H1 (cell line): ENCODE measurements at regions not wholly inside any gene's neighbourhood (a gene's known extent, or its start where the extent isn't known, plus 50 kb on each side); places are given as distances from the start of the nearest gene placed in this dataset.

Experiments
- CTCF ChIA-PET: fragments of 300-600 bp; sonication (Branson Sonifier 250); formaldehyde crosslinking; loops from one replicate; lab custom pipeline; 2021; ENCODE audit not compliant: partially characterized antibody; lab: Charles Lee
- POLR2A ChIA-PET: fragments of 300-600 bp; sonication (Branson Sonifier 250); formaldehyde crosslinking; loops from one replicate; lab custom pipeline; 2021; ENCODE audit warnings: inconsistent platforms; ENCODE audit not compliant: partially characterized antibody; lab: Charles Lee
- DNase-seq, 2 experiments: peaks; one replicate each; pipeline versions ENCODE4 v3.0.0 to v3.0.0-alpha.2; 2010 to 2022; ENCODE audit warnings: low spot score in 2 of 2, low read depth in 1 of 2, mixed read lengths in 1 of 2
- FAIRE-seq: peaks from 2 replicates; lab custom pipeline; 2011; peaks lifted over from hg19 to GRCh38; lab: Jason Lieb, UNC
- H2AFZ ChIP-seq: 2 replicates; pipeline ENCODE4 v1.8.1; 2012; ENCODE audit warnings: low read length, inconsistent platforms
- H2AK5ac ChIP-seq: 2 replicates; pipeline ENCODE4 v1.6.1; 2013; ENCODE audit warnings: low read depth, low read length
- H2BK120ac ChIP-seq: replicated peaks from 2 replicates; pipeline ENCODE3; 2013; ENCODE audit warnings: low read depth, low read length, inconsistent platforms
- H2BK12ac ChIP-seq: 2 replicates; pipeline ENCODE4 v1.6.1; 2013; ENCODE audit warnings: low read depth, low read length
- H2BK15ac ChIP-seq: 2 replicates; pipeline ENCODE4 v1.6.1; 2013; ENCODE audit warnings: low read length
- H2BK20ac ChIP-seq: 2 replicates; pipeline ENCODE4 v1.6.1; 2013; ENCODE audit warnings: low read length
- H2BK5ac ChIP-seq: 2 replicates; pipeline ENCODE4 v1.6.1; 2013; ENCODE audit warnings: low read depth, low read length
- H3K14ac ChIP-seq: 2 replicates; pipeline ENCODE4 v1.6.1; 2013; ENCODE audit warnings: inconsistent platforms; ENCODE audit not compliant: insufficient read length
- H3K18ac ChIP-seq: 2 replicates; pipeline ENCODE4 v1.6.1; 2013; ENCODE audit warnings: low read length; ENCODE audit errors: extremely low read depth
- H3K23ac ChIP-seq: 2 replicates; pipeline ENCODE4 v1.6.1; 2013; ENCODE audit warnings: inconsistent platforms; ENCODE audit not compliant: insufficient read length
- H3K23me2 ChIP-seq: 2 replicates; pipeline ENCODE4 v1.6.1; 2013; ENCODE audit warnings: low read depth, low read length
- H3K27ac ChIP-seq: 2 replicates; pipeline ENCODE4 v1.6.1; 2011; ENCODE audit warnings: low read depth, low read length, inconsistent platforms
- H3K27me3 ChIP-seq, 4 experiments: replicated peaks in 1 of 4; 1 replicate in 1 of 4; 2 replicates in 3 of 4; pipeline versions ENCODE4 v1.6.1 to v1.8.1; 2011 to 2013; ENCODE audit warnings: low read length in 3 of 4, mild to moderate bottlenecking in 3 of 4, inconsistent platforms in 2 of 4, mixed read lengths in 2 of 4, moderate library complexity in 1 of 4; ENCODE audit not compliant: control insufficient read depth in 3 of 4, insufficient read depth in 3 of 4; ENCODE audit errors: extremely low read depth in 1 of 4
- H3K36me3 ChIP-seq, 4 experiments: 2 replicates each; pipeline versions ENCODE4 v1.6.1 to v1.8.1; 2011 to 2013; ENCODE audit warnings: mild to moderate bottlenecking in 4 of 4, low read length in 3 of 4, moderate library complexity in 2 of 4, control low read depth in 1 of 4, inconsistent platforms in 1 of 4; ENCODE audit not compliant: insufficient read depth in 4 of 4, control insufficient read depth in 2 of 4
- H3K4ac ChIP-seq: replicated peaks from 2 replicates; pipeline ENCODE3; 2013; ENCODE audit warnings: low read length, low read depth, mixed read lengths, inconsistent platforms; ENCODE audit not compliant: insufficient read length
- H3K4me1 ChIP-seq, 4 experiments: replicated peaks in 1 of 4; 1 replicate in 1 of 4; 2 replicates in 3 of 4; pipeline versions ENCODE4 v1.6.1 to v1.8.1; 2011 to 2013; ENCODE audit warnings: low read length in 3 of 4, inconsistent platforms in 2 of 4, mixed read lengths in 1 of 4; ENCODE audit not compliant: insufficient read depth in 4 of 4, control insufficient read depth in 3 of 4
- H3K4me2 ChIP-seq, 2 experiments: 2 replicates each; pipeline versions ENCODE4 v1.6.1 to v1.8.1; 2011 to 2013; ENCODE audit warnings: low read depth in 2 of 2, low read length in 2 of 2, control low read depth in 1 of 2, inconsistent platforms in 1 of 2, mild to moderate bottlenecking in 1 of 2; ENCODE audit not compliant: insufficient read depth in 1 of 2
- H3K4me3 ChIP-seq, 4 experiments: fragments of 200-600, 300-600 bp in 1 of 4; sonication (generic), shearing (Covaris generic), sonication (Bioruptor Twin) in 1 of 4; 2 replicates each; pipeline versions ENCODE4 v1.5.1 to v1.8.1; 2011 to 2016; ENCODE audit warnings: low read length in 4 of 4, low read depth in 3 of 4, control low read depth in 2 of 4, inconsistent platforms in 2 of 4, mild to moderate bottlenecking in 2 of 4, mixed read lengths in 1 of 4, moderate library complexity in 1 of 4; ENCODE audit not compliant: insufficient read depth in 2 of 4; ENCODE audit errors: extremely low read depth in 1 of 4
- H3K56ac ChIP-seq: replicated peaks from 2 replicates; pipeline ENCODE3; 2013; ENCODE audit warnings: low read depth, mild to moderate bottlenecking, mixed read lengths, low read length, inconsistent platforms; ENCODE audit not compliant: insufficient read length
- H3K79me1 ChIP-seq: 2 replicates; pipeline ENCODE4 v1.6.1; 2013; ENCODE audit warnings: low read depth, low read length, control low read depth
- H3K79me2 ChIP-seq, 2 experiments: 2 replicates each; pipeline versions ENCODE4 v1.6.1 to v1.8.1; 2012 to 2013; ENCODE audit warnings: low read length in 2 of 2, mild to moderate bottlenecking in 2 of 2, inconsistent platforms in 1 of 2; ENCODE audit not compliant: insufficient read depth in 2 of 2, control insufficient read depth in 1 of 2
- H3K9ac ChIP-seq, 4 experiments: replicated peaks in 1 of 4; 1 replicate in 1 of 4; 2 replicates in 3 of 4; pipeline versions ENCODE4 v1.6.1 to v1.8.1; 2011 to 2013; ENCODE audit warnings: low read depth in 3 of 4, low read length in 3 of 4, control low read depth in 2 of 4, mild to moderate bottlenecking in 2 of 4, moderate library complexity in 2 of 4, inconsistent platforms in 1 of 4; ENCODE audit errors: extremely low read depth in 1 of 4
- H3K9me3 ChIP-seq, 2 experiments: 2 replicates each; pipeline versions ENCODE4 v1.6.1 to v1.8.1; 2012 to 2013; ENCODE audit warnings: mild to moderate bottlenecking in 2 of 2, moderate library complexity in 2 of 2, control low read depth in 1 of 2, inconsistent platforms in 1 of 2, low read depth in 1 of 2, low read length in 1 of 2, mixed read lengths in 1 of 2; ENCODE audit not compliant: insufficient read depth in 2 of 2
- H4K20me1 ChIP-seq, 2 experiments: replicated peaks in 1 of 2; 2 replicates each; pipeline versions ENCODE3 to v1.8.1; 2011 to 2013; ENCODE audit warnings: inconsistent platforms in 2 of 2, low read length in 2 of 2, mild to moderate bottlenecking in 1 of 2; ENCODE audit not compliant: insufficient read depth in 2 of 2, control insufficient read depth in 1 of 2
- H4K5ac ChIP-seq: 2 replicates; pipeline ENCODE4 v1.6.1; 2013; ENCODE audit warnings: low read length, low read depth, mixed read lengths, inconsistent platforms; ENCODE audit not compliant: insufficient read length
- H4K8ac ChIP-seq: 2 replicates; pipeline ENCODE4 v1.8.0; 2013; ENCODE audit warnings: mild to moderate bottlenecking, moderate library complexity, low read length, inconsistent platforms; ENCODE audit not compliant: insufficient read depth; ENCODE audit errors: extremely low read depth
- H4K91ac ChIP-seq: replicated peaks from 2 replicates; pipeline ENCODE3; 2013; ENCODE audit warnings: low read length, mixed read lengths, inconsistent platforms; ENCODE audit not compliant: insufficient read length
- CHD2 ChIP-seq: IDR thresholded peaks from 2 replicates; pipeline ENCODE4 v1.6.1; 2012; ENCODE audit warnings: low read length, improper control_type of control experiment
- HDAC2 ChIP-seq, 2 experiments: fragments of 300-600 bp in 1 of 2; sonication (generic) in 1 of 2; IDR thresholded peaks; 2 replicates each; pipeline ENCODE4 v1.6.1; 2011 to 2012; ENCODE audit warnings: low read depth in 2 of 2, low read length in 2 of 2, mild to moderate bottlenecking in 2 of 2, moderate library complexity in 2 of 2, borderline replicate concordance in 1 of 2, inconsistent platforms in 1 of 2
- POLR2A ChIP-seq, 2 experiments: IDR thresholded peaks; 1 replicate in 1 of 2; 2 replicates in 1 of 2; pipeline ENCODE4 v1.6.1; 2011; ENCODE audit warnings: low read depth in 2 of 2, low read length in 2 of 2, mild to moderate bottlenecking in 2 of 2; ENCODE audit errors: control extremely low read depth in 1 of 2
- SRF ChIP-seq: IDR thresholded peaks from 2 replicates; pipeline ENCODE4 v1.6.1; 2011; ENCODE audit warnings: mild to moderate bottlenecking, low read depth, low read length, moderate library complexity
- TAF7 ChIP-seq: optimal IDR thresholded peaks from 2 replicates; pipeline ENCODE3; 2011; ENCODE audit warnings: low read depth, mild to moderate bottlenecking, inconsistent platforms, low read length, moderate library complexity, borderline replicate concordance
- TBP ChIP-seq: IDR thresholded peaks from 2 replicates; pipeline ENCODE4 v1.6.1; 2011; ENCODE audit warnings: low read depth, low read length, improper control_type of control experiment
- WGBS, 2 experiments: shearing (Covaris generic) in 1 of 2; methylation state at CpG; one replicate each; pipeline versions ENCODE4 v1.1.6 to v1.1.7; 2013 to 2015; ENCODE audit warnings: low lambda C conversion rate in 2 of 2, mixed read lengths in 2 of 2, inconsistent platforms in 1 of 2, low coverage in 1 of 2, missing lambda C conversion rate in 1 of 2; ENCODE audit not compliant: insufficient replicate concordance in 2 of 2, insufficient coverage in 1 of 2, insufficient read length in 1 of 2; ENCODE audit errors: extremely low coverage in 1 of 2, missing lambda C conversion rate in 1 of 2; 5-methylcytosine and 5-hydroxymethylcytosine counted together
- TF ChIP-seq, protein P1 (sequence below): IDR thresholded peaks from 2 replicates; pipeline ENCODE4 v1.6.1; 2012; ENCODE audit warnings: inconsistent platforms
- TF ChIP-seq, protein P2 (sequence below): IDR thresholded peaks from 2 replicates; pipeline ENCODE4 v1.6.1; 2011; ENCODE audit warnings: low read depth, mild to moderate bottlenecking, low read length; ENCODE audit not compliant: insufficient read depth
- TF ChIP-seq, protein P3 (sequence below): IDR thresholded peaks from 2 replicates; pipeline ENCODE4 v1.6.1; 2011; ENCODE audit warnings: low read length, improper control_type of control experiment

DNA sequence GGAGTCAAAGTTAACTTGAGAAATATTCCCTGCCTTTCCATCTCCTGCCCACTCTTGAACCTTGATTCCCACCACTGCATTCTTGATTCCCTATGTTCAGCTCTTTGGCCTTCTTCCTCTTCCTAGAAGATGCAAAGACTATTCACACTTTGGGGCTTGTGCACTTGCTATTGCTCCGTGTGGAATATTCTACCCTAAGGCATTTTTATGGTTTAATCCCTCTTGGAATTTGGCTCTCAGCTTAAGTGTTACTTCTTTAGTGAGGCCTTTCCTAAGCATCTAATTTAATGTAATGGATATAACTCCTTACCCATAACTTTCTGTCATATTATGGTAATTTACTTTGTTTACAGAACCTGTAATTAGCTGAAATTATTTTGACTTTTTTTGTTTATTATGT is 318.9 kb upstream of the COL8A1 start:
- no peak overlapping the region for H3K9ac ChIP-seq
- H3K79me2 ChIP-seq: no peaks in the 10 kb centered on the region
- no peak overlapping the region for H4K5ac ChIP-seq
- no peak overlapping the region for H3K56ac ChIP-seq
- no peak overlapping the region for H3K4ac ChIP-seq
- H3K18ac ChIP-seq: no peak overlapping the region
- ChIA-PET POLR2A (no interaction called here), CTCF (no interaction called here)
- H4K20me1 ChIP-seq: no peaks in the 10 kb centered on the region
- H3K14ac ChIP-seq: no peak overlapping the region
- DNase-seq (no peak), FAIRE-seq (no peak)
- no peak overlapping the region for H2BK120ac ChIP-seq
- no peak for TF ChIP-seq POLR2A (IDR thresholded peaks at IDR 0.05; ENCODE audit: control extremely low read depth in 1 of 2, low read depth in 2 of 2, low read length in 2 of 2)
- TF ChIP-seq, protein P1, sequence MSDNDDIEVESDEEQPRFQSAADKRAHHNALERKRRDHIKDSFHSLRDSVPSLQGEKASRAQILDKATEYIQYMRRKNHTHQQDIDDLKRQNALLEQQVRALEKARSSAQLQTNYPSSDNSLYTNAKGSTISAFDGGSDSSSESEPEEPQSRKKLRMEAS: no peak
- TF ChIP-seq, protein P2, sequence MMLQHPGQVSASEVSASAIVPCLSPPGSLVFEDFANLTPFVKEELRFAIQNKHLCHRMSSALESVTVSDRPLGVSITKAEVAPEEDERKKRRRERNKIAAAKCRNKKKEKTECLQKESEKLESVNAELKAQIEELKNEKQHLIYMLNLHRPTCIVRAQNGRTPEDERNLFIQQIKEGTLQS: no peak
- TF ChIP-seq, protein P3, sequence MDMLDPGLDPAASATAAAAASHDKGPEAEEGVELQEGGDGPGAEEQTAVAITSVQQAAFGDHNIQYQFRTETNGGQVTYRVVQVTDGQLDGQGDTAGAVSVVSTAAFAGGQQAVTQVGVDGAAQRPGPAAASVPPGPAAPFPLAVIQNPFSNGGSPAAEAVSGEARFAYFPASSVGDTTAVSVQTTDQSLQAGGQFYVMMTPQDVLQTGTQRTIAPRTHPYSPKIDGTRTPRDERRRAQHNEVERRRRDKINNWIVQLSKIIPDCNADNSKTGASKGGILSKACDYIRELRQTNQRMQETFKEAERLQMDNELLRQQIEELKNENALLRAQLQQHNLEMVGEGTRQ: no peak
- TF ChIP-seq CHD2: no peak
- TF ChIP-seq TBP: no peak
- TF ChIP-seq TAF7: no peak
- TF ChIP-seq HDAC2 (IDR thresholded peaks at IDR 0.05; ENCODE audit: borderline replicate concordance in 1 of 2, low read depth in 2 of 2, low read length in 2 of 2): no peak
- TF ChIP-seq SRF: no peak
- H2AK5ac ChIP-seq: no peak overlapping the region
- no peak overlapping the region for H3K27ac ChIP-seq
- H3K23ac ChIP-seq: no peak overlapping the region
- H3K36me3 ChIP-seq: no peaks in the 10 kb centered on the region
- H3K27me3 ChIP-seq: no peaks in the 10 kb centered on the region
- H2BK20ac ChIP-seq: no peak overlapping the region
- no peak overlapping the region for H2BK5ac ChIP-seq
- H4K91ac ChIP-seq: no peak overlapping the region
- H3K9me3 ChIP-seq: no peaks in the 10 kb centered on the region
- no peaks in the 10 kb centered on the region for H3K4me1 ChIP-seq
- no peak overlapping the region for H2BK15ac ChIP-seq
- 83% methylated on average over 1 of the region's 1 CpG; no CpG with 5 or more reads in 1 of the 2 experiments for WGBS, 2 experiments
- no peak overlapping the region for H2BK12ac ChIP-seq
- H3K4me2 ChIP-seq: no peak overlapping the region
- no peak overlapping the region for H2AFZ ChIP-seq
- H4K8ac ChIP-seq: no peak overlapping the region
- H3K4me3 ChIP-seq: no peak overlapping the region
- H3K79me1 ChIP-seq: no peaks in the 10 kb centered on the region
- H3K23me2 ChIP-seq: no peaks in the 10 kb centered on the region
